Nucleus accumbens (tissue), 56 donors: ENCODE measurements at regions not wholly inside any gene's neighbourhood (a gene's known extent, or its start where the extent isn't known, plus 50 kb on each side); places are given as distances from the start of the nearest gene placed in this dataset.
"Not testable (repeated sequence)": the region's sequence is repeated elsewhere in the genome, so short reads cannot be mapped to it uniquely, and the experiment has no call there.

Experiments used
- DNase-seq, 56 donors: peaks; one replicate each; lab custom pipeline; 2025; lab: John Stamatoyannopoulos, UW

- DNase-seq: no peak
Measured at GRCh38 chr4:126738926-126739325, 893.8 kb upstream of the INTU start.

- DNase-seq: no peak
Measured at GRCh38 chr4:126740687-126741086, 892.1 kb upstream of the INTU start.

GRCh38 chr4:126742048-126742447 is 890.7 kb upstream of the INTU start:
- DNase-seq: no peak

GRCh38 chr4:126742885-126743284 is 889.9 kb upstream of the INTU start:
- no peak for DNase-seq

- DNase-seq: no peak
Measured at GRCh38 chr4:126748736-126749135, 884.0 kb upstream of the INTU start.

GRCh38 chr4:126750723-126751122 is 882.0 kb upstream of the INTU start:
- no peak for DNase-seq

GRCh38 chr4:126752126-126752525 is 880.6 kb upstream of the INTU start:
- no peak for DNase-seq

- DNase-seq: no peak
Measured at GRCh38 chr4:126752702-126753101, 880.1 kb upstream of the INTU start.

- DNase-seq: no peak
Measured at GRCh38 chr4:126753592-126753991, 879.2 kb upstream of the INTU start.

GRCh38 chr4:126755506-126755905 is 877.3 kb upstream of the INTU start:
- no peak for DNase-seq

GRCh38 chr4:126756050-126756829 is 876.5 kb upstream of the INTU start:
- DNase-seq: no peak

GRCh38 chr4:126757219-126757618 is 875.5 kb upstream of the INTU start:
- no peak for DNase-seq

- DNase-seq: no peak
Measured at GRCh38 chr4:126758493-126758892, 874.3 kb upstream of the INTU start.

GRCh38 chr4:126761947-126762662 is 870.7 kb upstream of the INTU start:
- no peak for DNase-seq

GRCh38 chr4:126762663-126763247 is 870.0 kb upstream of the INTU start:
- no peak for DNase-seq

- DNase-seq: no peak
Measured at GRCh38 chr4:126766241-126766640, 866.5 kb upstream of the INTU start.

- DNase-seq: no peak
Measured at GRCh38 chr4:126768338-126768737, 864.4 kb upstream of the INTU start.

- DNase-seq: not testable (repeated sequence)
Measured at GRCh38 chr4:126770811-126771553, 861.8 kb upstream of the INTU start.

- not testable (repeated sequence) for DNase-seq
Measured at GRCh38 chr4:126771618-126772017, 861.1 kb upstream of the INTU start.

- no peak for DNase-seq
Measured at GRCh38 chr4:126772662-126773061, 860.1 kb upstream of the INTU start.
